ENCODE measurements at regions not wholly inside any gene's neighbourhood (a gene's known extent, or its start where the extent isn't known, plus 50 kb on each side); places are given as distances from the start of the nearest gene placed in this dataset.
"Not testable (repeated sequence)": the region's sequence is repeated elsewhere in the genome, so short reads cannot be mapped to it uniquely, and the experiment has no call there.

DNA sequence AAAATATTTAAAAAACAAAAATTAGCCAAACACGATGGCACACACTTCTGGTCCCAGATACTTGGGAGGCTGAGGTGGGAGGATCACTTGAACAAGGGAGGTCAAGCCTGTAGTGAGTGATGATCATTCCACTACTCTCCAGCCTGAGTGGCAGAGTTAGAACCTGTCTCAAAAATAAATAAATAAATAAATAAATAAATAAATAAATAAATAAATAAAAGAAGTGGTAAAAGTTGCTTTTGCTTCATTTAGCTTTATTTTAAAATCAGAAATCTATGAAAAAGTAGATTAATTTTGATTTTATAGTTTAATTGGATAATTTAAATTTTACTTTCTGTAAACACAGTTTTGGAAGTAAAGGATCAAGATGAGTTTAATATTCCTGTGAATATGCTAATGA is 552.9 kb upstream of the PCDH10 start:
- TF ChIP-seq POLR2A (IDR thresholded peaks at IDR 0.05; ENCODE audit: low read length), result no peak
- no peak for TF ChIP-seq GATA1 (IDR thresholded peaks at IDR 0.05; ENCODE audit: low read depth, low read length)
- DNase-seq, result no peak

DNA sequence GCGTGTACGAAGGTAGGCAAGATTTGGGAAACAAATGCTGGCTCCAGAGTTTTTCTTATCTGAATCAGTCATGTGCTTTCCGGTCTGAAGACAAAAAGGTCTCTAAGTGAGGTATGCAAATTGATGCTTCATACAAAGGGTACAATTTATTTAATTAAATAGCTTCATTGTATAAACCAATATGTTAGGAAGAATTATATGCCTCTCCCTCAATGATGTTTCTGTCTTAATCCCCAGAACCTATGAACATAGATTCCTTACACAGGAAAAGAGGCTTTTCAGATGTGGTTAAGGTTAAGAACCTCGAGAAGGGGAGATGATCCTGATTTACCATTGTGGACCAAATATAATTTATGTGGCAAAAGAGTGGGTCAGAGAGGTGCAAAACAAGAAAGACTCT is 543.5 kb upstream of the PCDH10 start:
- TF ChIP-seq GATA1 (IDR thresholded peaks at IDR 0.05; ENCODE audit: low read depth, low read length) (no peak), POLR2A (IDR thresholded peaks at IDR 0.05; ENCODE audit: low read length) (no peak)
- DNase-seq, result no peak

- no peak for DNase-seq
- TF ChIP-seq POLR2A (IDR thresholded peaks at IDR 0.05; ENCODE audit: low read length) (no peak), GATA1 (IDR thresholded peaks at IDR 0.05; ENCODE audit: low read depth, low read length) (no peak)
Measured at GRCh38 chr4:132614682-132615081, 534.4 kb upstream of the PCDH10 start.

- TF ChIP-seq POLR2A (IDR thresholded peaks at IDR 0.05; ENCODE audit: low read length) (no peak), GATA1 (IDR thresholded peaks at IDR 0.05; ENCODE audit: low read depth, low read length) (no peak)
- DNase-seq, result no peak
Measured at GRCh38 chr4:132619968-132620367, 529.1 kb upstream of the PCDH10 start.

DNA sequence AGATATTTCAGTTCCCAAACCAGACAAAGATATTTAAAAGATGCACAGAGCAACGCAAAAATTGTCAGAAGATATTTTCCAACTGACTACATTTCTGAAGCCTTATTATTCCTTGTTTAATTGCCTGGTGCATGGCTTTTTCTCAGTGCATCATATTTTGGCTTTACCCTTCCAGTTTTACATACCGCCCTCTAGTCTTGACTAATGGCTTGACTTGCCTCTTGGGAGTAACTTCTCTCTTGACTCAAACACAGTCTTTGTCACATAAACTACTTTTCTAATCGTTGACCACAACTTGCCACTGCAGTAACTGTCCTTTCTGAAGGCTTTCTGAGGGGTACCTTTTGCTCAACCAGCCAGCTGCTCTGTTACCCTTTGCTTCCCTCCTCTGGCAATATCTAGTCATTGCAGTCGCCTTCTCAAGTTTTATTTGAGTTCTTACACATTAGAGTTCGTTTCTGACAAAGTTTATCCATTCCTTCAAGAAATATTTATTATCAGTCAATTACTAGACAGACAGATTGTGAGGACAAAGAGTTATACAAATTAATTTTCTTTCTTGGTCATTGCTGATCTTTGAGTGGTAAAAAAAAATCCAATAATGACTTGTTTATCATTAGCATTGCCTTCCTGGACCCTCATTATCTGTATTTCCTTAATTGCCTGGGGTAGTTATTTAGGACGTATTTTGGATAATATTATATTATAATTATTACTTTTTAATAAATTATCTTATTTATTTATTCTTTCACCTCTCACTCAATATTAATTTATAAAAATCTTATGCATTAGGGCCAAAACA is 506.9 kb upstream of the PCDH10 start:
- TF ChIP-seq POLR2A (IDR thresholded peaks at IDR 0.05; ENCODE audit: low read length), result no peak
- no peak for TF ChIP-seq GATA1 (IDR thresholded peaks at IDR 0.05; ENCODE audit: low read depth, low read length)
- peak; percentile 21 to 34 for DNase-seq

DNA sequence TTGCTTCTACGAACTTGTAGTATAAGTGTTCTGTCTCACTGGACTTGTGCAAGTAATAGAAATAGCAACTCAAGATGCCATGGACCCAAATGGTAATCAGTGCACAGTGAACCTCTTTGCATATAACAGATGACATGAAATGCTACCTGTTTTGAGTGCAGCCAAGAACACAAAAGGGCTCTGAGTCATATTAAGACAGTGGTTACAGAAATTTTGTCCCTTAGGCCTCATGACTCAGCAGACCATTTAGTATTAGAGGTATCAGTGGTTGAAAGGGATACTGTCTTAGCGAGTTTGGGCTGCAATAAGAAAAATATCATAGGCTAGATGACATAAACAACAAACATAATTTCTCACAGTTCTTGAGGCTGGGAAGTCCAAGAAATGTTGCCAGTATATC is 502.9 kb upstream of the PCDH10 start:
- TF ChIP-seq GATA1 (IDR thresholded peaks at IDR 0.05; ENCODE audit: low read depth, low read length) (no peak), POLR2A (IDR thresholded peaks at IDR 0.05; ENCODE audit: low read length) (no peak)
- DNase-seq, result no peak

- TF ChIP-seq POLR2A (IDR thresholded peaks at IDR 0.05; ENCODE audit: low read length) (no peak), GATA1 (IDR thresholded peaks at IDR 0.05; ENCODE audit: low read depth, low read length) (no peak)
- DNase-seq, result no peak
Measured at GRCh38 chr4:132651196-132651595, 497.9 kb upstream of the PCDH10 start.

- TF ChIP-seq GATA1 (IDR thresholded peaks at IDR 0.05; ENCODE audit: low read depth, low read length) (no peak), POLR2A (IDR thresholded peaks at IDR 0.05; ENCODE audit: low read length) (no peak)
Measured at GRCh38 chr4:132660181-132660580, 488.9 kb upstream of the PCDH10 start.

DNA sequence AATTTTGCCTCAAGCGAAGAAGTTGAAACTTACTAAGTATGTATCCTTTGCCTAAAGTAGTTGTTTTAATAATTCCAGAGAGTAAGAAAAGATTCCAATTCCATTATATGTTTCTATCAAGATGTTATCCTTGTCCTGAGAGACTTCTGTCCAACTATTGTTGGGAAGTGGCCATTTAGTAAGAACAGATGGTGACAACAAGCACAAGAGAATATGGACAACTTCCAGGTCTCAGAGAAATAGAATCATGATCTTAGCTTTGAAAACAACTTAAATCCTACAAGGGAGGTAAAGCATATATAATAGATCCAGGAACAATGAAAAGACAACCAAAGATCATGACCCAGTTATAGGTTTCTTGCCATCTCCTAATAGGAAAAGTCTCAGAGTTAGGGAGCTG is 486.6 kb upstream of the PCDH10 start:
- TF ChIP-seq POLR2A (IDR thresholded peaks at IDR 0.05; ENCODE audit: low read length), result no peak
- TF ChIP-seq GATA1 (IDR thresholded peaks at IDR 0.05; ENCODE audit: low read depth, low read length), result no peak
- DNase-seq, result no peak

More at GRCh38 chr4:132660181-132660580, 488.9 kb upstream of the PCDH10 start:
- DNase-seq, result no peak

- TF ChIP-seq GATA1 (IDR thresholded peaks at IDR 0.05; ENCODE audit: low read depth, low read length), result no peak
- DNase-seq, result no peak
Measured at GRCh38 chr4:132669786-132670185, 479.3 kb upstream of the PCDH10 start.

GRCh38 chr4:132670557-132670956 is 478.5 kb upstream of the PCDH10 start:
- TF ChIP-seq GATA1 (IDR thresholded peaks at IDR 0.05; ENCODE audit: low read depth, low read length) (no peak), POLR2A (IDR thresholded peaks at IDR 0.05; ENCODE audit: low read length) (no peak)
- no peak for DNase-seq

DNA sequence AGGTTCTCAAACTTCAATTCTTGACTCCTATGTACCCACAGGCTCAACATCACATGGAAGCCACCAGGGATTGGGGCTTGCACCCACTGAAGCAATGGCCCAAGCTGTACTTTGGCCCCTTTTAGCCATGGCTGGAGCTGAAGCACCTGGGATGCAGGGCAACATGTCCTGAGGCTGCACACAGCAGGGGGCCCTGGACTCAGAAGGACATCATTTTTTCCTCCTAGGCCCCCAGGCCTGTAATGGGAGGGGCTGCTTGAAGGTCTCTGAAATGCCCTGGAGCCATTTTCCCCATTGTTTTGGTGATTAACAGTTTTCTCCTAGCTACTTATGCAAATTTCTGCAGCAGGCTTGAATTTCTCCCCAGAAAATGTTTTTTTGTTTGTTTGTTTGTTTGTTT is 465.1 kb upstream of the PCDH10 start:
- TF ChIP-seq POLR2A (IDR thresholded peaks at IDR 0.05; ENCODE audit: low read length) (no peak), GATA1 (IDR thresholded peaks at IDR 0.05; ENCODE audit: low read depth, low read length) (no peak)
- DNase-seq, result peak in 1 of 2 experiments; percentile 0

DNA sequence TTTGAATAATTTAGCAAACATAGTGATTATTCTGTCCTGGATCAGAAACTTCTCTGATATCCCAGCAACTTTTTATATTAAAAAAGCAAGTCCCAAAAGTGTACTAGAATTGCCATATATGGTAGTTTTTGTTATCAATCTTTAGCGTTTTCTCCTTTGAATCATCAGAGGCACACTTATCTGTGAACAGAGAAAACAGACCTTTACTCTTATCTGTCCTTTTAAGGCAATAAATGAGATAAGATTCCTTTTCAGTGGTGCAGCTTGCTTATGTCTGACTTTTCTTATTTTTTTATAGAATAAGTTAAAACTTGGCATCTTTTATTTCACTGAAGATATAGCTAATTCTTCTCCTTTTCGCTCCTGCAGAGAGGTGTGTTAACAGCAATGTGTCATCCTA is 458.1 kb upstream of the PCDH10 start:
- no peak for TF ChIP-seq GATA1 (IDR thresholded peaks at IDR 0.05; ENCODE audit: low read depth, low read length)
- TF ChIP-seq POLR2A (IDR thresholded peaks at IDR 0.05; ENCODE audit: low read length), result no peak
- peak in 1 of 2 experiments; percentile 22 for DNase-seq

GRCh38 chr4:132691668-132692067 is 457.4 kb upstream of the PCDH10 start:
- no peak for TF ChIP-seq GATA1 (IDR thresholded peaks at IDR 0.05; ENCODE audit: low read depth, low read length)
- no peak for TF ChIP-seq POLR2A (IDR thresholded peaks at IDR 0.05; ENCODE audit: low read length)

GRCh38 chr4:132694775-132695174 is 454.3 kb upstream of the PCDH10 start:
- DNase-seq, result no peak
- no peak for TF ChIP-seq GATA1 (IDR thresholded peaks at IDR 0.05; ENCODE audit: low read depth, low read length)
- TF ChIP-seq POLR2A (IDR thresholded peaks at IDR 0.05; ENCODE audit: low read length), result no peak

More at GRCh38 chr4:132691668-132692067, 457.4 kb upstream of the PCDH10 start:
- DNase-seq, result no peak

DNA sequence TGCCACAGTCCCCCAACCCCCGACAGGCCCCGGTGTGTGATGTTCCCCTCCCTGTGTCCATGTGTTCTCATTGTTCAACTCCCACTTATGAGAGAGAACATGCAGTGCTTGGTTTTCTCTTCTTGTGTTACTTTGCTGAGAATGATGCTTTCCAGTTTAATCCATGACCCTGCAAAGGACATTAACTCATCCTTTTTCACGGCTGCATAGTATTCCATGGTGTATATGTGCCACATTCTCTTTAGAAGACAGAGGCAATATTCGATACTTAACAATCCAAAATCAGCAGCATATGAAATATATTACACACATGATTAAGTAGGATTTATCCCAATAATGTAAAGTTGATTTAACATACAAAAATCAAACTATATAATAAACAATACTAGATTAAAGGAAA is 451.6 kb upstream of the PCDH10 start:
- DNase-seq, result not testable (repeated sequence)
